Cardiac septum (tissue), 1 donor: ENCODE measurements at regions not wholly inside any gene's neighbourhood (a gene's known extent, or its start where the extent isn't known, plus 50 kb on each side); places are given as distances from the start of the nearest gene placed in this dataset.
"Not testable (repeated sequence)": the region's sequence is repeated elsewhere in the genome, so short reads cannot be mapped to it uniquely, and the experiment has no call there.

Source experiments
- DNase-seq: peaks from one replicate; pipeline ENCODE4 v3.0.0-alpha.2; 2020; ENCODE audit warnings: low spot score
- intact Hi-C: fragments of 100-400 bp; cut with DNase I; formaldehyde crosslinking; loops from one replicate; pipeline ENCODE4 v1.14.0; 2022
- donor health status: DM: no; HTN: no; CAD: no.

DNA sequence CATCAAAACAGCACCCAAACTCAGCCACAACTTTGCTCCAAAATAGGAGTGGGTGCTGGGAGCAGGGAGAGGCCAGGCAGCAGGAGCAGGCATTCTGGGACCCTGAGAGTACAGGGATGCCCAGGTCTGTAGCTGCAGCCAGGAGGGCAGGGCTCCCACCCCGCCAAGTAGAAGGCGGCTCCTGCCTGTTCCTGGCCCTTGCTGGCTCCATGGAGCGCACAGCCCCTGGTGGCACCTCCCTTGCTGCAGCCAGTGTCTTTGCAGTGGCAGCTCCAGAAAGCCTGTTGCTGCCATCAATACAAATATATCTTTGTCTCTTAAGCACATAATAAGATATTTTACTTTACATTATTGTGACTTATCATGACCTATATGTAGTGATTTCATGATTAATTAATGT lies 1096.5 kb downstream of the FSCB start:
- no peak for DNase-seq

DNA sequence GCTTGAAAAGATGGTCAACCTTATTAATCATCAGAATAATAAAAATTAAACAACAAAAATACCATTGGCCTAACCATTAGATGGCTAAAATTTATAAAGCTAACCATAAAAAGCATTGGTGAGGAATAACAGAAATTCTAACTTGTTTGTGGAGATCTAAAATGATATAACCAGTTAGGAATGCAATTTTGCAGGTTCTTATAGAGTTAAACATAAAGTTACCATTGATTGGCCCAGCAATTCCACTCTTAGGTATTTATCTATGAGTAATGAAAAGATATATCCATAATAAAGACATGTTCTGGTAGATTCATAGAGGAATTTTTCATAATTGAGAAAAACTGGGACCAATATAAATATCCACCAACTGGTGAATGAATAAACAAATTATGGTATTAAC lies 1098.6 kb downstream of the FSCB start:
- intact Hi-C loops: no loop called here

More for the DNA sequence above, 1096.5 kb downstream of the FSCB start:
- intact Hi-C loops: no loop called here

DNA sequence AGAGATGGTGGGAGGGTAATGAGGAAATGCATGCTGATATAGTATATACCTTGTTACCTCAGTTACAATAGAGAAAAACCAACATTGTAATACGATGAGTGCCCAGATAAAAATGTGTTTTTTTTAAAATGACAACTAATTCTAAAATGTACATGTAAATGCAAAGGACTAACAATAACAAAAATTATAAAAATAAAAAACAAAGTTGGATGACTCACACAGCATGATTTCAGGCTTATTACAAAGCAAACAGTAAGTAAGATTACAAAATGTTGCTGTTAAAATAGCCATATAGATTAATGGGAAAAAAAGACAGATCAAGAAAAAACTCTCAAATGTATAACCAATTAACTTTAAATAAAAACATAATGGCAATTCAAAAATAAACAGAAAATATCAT lies 1099.4 kb downstream of the FSCB start:
- intact Hi-C loops: no loop called here
- no peak for DNase-seq

More for the DNA sequence above, 1098.6 kb downstream of the FSCB start:
- DNase-seq: no peak

DNA sequence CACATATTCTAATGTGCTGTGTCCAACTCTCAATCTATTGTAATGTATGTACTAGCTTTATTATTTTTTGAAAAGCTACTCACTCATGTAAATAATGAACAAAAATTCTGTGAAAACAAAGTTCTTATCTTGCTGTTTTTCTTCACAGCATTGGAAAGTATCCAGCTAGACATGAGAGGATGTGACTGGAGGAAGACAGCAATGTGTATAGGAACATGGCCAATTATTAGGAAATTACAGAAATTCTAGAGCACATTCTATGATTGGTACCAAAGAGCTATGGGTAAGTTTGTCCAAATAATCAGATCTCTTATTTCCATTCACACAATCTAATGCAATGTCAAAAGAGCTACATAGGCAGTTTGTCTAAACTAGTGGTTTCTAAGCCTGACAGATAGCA lies 1100.2 kb downstream of the FSCB start:
- intact Hi-C loops: no loop called here
- no peak for DNase-seq

DNA sequence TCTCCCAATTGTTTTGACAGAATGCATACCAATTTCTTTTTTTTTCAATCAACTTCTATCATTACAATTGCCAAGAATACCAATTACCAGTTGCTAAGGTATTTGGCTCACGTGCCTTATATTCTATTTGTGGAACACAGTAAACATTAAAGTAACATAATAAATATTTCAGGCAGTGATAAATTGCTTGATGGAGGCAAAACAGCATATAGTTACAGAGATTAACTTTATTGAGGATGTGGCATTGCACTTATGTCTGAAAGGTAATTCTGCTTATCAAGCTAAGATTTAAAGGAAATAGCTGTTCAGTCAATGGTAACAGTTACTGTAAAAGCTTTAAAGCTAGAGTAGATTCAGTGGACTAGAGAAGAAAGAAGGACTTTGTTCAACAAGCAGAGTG lies 1107.8 kb downstream of the FSCB start:
- intact Hi-C loops: no loop called here

DNA sequence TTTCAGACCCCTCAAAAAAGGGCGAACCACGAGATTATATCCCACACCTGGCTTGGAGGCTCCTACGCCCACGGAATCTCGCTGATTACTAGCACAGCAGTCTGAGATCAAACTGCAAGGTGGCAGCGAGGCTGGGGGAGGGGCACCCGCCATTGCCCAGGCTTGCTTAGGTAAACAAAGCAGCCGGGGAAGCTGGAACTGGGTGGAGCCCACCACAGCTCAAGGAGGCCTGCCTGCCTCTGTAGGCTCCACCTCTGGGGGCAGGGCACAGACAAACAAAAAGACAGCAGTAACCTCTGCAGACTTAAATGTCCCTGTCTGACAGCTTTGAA lies 1136.6 kb downstream of the FSCB start:
- DNase-seq, intact Hi-C loops: not testable (repeated sequence)

More for the DNA sequence above, 1107.8 kb downstream of the FSCB start:
- no peak for DNase-seq

DNA sequence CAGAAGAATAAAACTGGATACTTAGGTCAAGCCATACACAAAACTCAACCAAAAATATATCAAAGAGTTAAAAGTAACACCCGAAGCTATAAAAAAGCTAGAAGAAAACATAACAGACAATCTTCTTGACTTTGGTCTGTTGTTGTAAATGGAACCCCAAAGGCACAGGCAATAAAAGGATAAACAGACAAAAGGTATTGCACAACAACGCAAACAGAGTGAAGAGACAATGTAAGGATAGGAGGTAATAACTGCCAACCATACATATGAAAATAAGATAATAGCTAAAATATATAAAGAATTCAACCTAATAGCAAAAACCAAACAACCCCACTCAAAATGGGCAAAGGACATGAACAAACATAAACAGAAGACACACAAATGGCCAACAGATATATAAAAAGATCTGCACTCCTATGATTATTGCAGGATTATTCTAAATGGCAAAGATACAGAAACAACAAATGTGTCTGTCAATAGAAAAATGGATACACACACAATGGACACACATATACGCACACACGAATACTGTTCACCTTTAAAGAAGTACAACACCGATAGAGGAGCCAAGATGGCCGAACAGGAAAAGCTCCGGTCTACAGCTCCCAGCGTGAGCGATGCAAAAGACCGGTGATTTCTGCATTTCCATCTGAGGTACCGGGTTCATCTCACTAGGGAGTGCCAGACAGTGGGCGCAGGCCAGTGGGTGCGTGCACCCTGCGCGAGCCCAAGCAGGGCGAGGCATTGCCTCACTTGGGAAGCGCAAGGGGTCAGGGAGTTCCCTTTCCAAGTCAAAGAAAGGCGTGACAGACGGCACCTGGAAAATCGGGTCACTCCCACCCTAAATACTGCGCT lies 1137.1 kb downstream of the FSCB start:
- intact Hi-C loops: no loop called here
- no peak for DNase-seq

DNA sequence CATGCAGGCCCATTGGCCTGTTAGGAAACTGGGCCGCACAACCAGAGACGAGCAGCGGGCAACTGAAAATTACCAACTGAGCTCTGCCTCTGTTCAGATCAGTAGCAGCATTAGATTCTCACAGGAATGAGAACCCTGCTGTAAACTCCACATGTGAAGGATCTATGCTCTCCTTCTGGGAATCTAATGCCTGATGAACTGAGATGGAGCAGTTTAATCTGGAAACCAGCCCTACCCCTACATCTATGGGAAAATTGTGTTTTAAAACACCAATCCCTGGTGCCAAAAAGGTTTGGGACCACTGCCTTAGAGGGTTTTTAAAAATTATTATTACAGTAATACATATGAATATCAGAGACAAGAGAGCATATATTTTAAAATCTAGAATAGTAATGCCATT lies 1144.5 kb downstream of the FSCB start:
- intact Hi-C loops: no loop called here
- DNase-seq: no peak

DNA sequence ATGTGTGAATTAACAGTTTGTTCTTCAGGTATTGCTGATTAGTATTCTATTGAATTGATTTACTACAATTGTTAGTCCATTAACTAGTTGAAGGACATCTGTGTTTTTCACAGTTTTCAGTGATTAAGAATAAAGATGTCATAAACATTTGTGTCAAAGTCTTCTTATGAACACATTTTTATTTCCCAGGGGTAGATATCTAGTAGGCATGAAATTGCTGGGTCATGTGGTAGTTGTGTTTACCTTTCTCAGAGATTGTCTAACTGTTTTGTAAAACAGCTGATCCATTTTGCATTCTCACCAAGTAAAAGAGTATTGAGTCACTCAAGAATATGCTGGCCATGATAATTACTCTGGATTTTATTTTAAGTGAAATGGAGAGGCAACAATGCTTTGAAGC lies 1145.3 kb downstream of the FSCB start:
- DNase-seq: no peak
- intact Hi-C loops: no loop called here

DNA sequence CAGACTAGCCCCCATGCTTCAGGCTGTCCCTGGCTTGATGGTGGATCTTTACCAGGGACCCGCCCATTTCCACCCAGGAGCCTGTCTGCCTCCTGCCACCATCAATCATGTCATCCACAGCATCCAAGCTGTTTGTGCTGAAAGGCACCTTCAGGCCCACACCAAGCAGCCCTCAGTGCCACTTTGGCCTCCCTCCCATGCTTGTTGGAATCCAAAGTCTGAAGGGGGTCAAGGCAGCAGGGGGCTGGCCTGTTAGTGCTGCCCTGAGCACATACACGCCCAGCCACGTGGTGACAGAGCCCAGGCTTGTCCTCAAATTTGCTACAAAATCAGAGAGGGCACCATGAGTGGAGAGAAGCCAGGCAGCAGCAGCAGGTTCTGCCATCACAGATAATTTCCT lies 1146.8 kb downstream of the FSCB start:
- DNase-seq: no peak
- intact Hi-C loops: no loop called here

DNA sequence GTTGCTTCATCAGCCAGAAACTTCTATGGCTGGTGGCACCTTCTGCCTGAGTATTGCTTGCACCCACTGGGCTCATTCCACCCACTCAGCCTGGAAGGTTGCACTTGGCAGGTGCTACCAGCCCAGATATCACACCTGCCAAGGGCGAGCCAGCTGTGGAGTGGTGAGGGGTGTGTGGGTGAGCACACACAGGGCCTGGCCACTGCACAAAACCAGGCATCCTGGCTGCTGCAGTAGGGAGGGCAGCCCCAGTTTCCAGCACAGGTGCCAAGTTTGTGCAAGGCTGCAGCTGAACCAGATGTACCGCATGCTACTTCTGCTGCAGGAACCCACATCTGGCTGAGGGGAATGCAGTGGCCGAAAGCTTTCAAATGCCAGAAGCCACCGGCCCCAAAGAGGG lies 1147.8 kb downstream of the FSCB start:
- DNase-seq: no peak
- intact Hi-C loops: no loop called here

DNA sequence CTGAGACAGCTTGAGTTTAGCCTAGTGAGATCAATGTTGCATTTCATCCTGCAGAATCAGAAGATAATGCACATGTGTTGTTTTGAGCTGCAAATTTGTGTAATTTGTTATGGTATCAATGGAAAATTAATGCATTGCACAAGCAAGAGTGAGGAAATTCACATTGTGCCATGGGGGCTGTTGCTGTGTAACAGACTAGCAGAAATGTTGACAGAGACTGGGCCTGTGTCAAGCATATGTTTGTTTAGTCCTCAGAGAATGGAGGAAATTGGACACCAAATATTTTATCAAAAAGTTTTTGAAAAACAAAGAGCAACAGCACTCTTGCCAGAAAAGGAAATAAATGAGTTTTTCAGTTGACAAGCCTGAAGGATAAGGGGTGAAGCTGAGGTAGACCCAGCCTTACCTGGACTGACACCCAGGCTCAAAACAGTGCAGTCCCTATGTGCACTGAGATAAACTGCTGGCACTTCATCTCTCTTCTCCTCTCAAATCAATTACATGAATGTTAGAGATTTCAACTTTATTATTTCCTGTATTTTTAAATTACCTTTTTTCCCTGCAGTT lies 1150.0 kb downstream of the FSCB start:
- intact Hi-C loops: no loop called here
- no peak for DNase-seq

DNA sequence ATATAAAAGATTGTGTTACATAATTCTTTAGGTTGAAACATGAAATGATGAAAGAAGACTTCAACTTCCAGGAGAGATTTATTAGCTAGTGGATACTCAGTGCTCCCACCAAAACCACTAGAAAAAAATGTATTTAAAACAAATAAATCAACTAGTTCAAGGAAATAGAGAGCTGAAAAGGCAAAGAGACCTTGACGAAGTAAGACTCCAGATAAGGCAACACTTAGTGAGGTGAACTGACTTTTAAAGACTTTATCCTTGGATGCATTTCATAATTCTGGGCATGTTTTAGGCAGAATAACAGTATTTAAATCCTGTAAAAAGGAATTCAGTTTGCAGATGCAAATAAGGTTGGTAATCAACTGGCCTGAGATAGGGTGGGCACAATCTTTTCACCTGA lies 1150.7 kb downstream of the FSCB start:
- no peak for DNase-seq
- intact Hi-C loops: no loop called here

DNA sequence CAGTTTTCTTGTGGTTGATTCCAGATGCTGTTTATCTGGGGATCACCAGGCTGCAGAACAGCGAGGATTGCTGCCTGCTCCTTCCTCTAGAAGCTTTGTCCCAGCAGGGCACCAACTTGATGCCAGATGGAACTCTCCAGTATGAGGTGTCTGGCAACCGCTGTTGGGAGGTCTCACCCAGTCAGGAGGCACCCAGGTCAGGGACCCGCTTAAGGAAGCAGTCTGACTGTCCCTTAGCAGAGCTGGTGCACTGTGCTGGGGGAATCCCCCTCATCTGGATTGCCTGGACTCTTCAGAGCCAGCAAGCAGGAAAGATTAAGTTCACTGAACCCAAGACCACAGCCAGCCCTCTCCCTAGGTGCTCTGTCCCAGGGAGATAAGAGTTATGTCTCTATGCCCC lies 1165.2 kb downstream of the FSCB start:
- intact Hi-C loops: no loop called here
- no peak for DNase-seq

DNA sequence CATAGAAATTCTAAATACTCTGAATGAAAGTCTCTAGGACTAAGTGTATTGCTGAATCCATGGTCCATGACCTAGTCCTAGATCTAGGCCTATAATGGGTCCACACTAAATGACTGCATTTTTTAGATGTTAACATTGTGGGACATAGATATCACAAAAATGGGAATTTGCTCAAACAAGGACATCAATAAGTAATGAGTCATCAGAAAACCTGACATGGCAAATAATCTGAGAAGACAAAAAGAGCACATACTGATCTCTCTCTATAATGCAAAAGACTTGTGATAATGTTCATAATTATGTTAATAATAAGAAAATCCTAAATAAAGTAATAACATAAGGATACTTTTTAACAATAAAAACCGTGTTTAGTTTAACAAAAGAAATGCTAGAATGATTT lies 1168.4 kb downstream of the FSCB start:
- intact Hi-C loops: no loop called here
- DNase-seq: no peak

DNA sequence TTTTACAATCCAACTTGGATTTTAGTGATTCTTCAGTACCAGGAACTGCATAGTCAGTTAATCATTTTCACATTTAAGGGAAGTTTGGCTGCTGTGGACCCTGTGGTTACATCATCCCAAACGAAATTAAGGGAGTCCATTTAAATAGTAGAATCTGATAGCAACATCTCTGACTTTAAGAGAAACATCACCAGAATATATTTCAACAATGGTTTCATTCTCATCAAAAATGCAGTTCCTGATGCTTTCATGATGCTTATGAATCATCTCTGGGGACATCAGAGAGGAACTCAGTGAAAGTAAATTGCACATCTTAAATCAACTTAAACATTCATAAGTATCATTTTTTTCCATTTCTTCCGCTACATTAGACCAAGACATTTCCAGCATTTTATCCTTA lies 1170.7 kb downstream of the FSCB start:
- no peak for DNase-seq
- intact Hi-C loops: no loop called here

DNA sequence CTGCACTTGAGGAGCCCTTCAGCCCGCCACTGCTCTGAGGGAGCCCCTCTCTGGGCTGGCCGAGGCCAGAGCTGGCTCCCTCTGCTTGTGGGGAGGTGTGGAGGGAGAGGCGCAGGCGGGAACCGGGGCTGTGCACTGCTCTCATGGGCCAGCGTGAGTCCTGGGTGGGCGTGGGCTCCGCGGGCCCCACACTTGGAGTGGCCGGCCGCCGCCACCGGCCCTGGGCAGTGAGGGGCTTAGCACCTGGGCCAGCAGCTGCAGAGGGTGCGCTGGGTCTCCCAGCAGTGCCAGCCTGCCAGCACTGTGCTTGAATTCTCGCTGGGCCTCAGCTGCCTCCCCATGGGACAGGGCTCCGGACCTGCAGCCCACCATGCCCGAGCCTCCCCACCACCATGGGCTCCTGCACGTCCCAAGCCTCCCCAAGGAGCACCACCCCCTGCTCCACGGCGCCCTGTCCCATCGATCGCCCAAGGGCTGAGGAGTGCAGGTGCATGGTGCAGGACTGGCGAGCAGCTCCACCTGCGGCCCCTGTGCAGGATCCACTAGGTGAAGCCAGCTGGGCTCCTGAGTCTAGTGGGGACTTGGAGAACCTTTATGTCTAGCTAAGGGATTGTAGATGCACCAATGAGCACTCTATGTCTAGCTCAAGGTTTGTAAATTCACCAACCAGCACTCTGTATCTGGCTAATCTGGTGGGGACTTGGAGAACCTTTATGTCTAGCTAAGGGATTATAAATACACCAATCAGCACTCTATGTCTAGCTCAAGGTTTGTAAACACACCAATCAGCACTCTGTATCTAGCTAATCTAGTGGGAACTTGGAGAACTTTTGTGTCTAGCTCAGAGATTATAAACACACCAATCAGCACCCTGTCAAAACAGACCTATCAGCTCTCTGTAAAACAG lies 1180.3 kb downstream of the FSCB start:
- intact Hi-C loops, DNase-seq: not testable (repeated sequence)

DNA sequence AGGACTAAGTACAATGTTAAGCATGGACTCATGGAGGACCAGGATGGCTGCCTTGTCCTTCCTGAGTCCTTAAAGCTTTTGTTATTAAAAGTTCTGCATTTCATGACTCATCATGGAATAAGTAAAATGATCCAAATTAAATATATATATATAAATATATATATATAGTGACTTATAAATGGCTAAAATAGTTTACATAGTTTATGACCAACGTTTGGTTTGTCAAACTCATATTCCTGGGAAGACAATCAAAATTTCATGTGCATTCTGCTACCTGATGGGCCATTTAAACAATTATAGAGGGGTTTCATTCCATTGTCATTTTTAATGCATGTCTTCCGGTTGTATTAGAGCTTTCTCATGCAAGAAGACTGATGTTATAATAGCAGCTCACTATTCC lies 1190.7 kb downstream of the FSCB start:
- intact Hi-C loops: no loop called here
- no peak for DNase-seq

DNA sequence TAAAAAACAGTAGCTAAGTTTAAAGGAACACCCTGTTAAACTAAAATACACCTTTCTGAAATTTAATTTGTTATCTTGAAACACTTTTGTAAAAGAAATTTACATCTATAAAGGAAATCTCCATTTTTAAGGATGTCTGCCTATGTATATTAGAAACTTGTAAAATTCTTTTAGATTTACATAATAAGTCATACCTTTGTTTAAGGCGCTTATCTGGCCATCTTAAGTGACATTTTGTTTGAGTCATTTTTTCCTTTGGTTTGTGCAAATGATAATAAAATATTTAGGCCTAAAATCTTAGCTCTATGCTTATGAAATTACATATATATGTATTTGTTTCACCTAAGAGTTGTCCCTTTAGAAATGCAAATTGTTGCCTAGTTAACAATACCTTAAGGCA lies 1193.4 kb downstream of the FSCB start:
- intact Hi-C loops: no loop called here
- no peak for DNase-seq

DNA sequence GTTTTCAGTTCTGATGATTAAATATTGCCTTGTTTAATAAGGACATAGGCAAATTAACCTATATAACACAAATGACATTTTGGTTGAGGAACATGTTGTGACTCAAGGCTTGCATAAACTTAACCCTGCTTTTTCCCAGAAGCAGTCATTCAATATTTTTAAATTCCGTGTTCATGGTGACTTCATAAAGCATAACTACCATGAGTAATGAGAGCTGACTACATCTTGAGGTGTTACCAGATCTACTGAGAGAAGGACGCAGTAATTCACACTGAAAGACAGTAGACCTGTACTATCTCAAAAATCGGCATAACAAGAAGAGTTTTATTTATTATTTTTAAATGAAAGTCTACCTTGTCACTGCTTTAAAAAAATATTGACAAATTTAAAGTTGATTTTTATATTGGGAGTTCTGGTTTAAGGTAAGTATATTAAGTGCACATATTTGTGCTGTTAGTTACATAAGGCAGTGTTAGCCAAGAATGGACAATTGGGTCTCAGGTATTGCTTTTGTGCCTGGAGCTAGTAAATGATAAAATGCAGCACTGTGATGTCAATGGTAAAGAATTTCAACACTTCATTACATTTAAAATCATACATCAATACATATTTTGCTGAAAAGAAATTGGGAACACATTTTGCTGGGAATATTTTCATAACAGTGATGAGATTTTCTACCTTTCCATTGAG lies 1198.5 kb downstream of the FSCB start:
- DNase-seq: no peak
- intact Hi-C loops: no loop called here
